Skin of body (tissue), 1 donor: ENCODE measurements at regions not wholly inside any gene's neighbourhood (a gene's known extent, or its start where the extent isn't known, plus 50 kb on each side); places are given as distances from the start of the nearest gene placed in this dataset.

Experiments
- DNase-seq: peaks from one replicate; lab custom pipeline; 2025; lab: John Stamatoyannopoulos, UW

GRCh38 chr1:36555041-36555440 is 72.3 kb upstream of the CSF3R start:
- DNase-seq = no peak

- DNase-seq = no peak
Measured at GRCh38 chr1:36554323-36554628, 71.6 kb upstream of the CSF3R start.

- DNase-seq = no peak
Measured at GRCh38 chr1:36553591-36554322, 71.0 kb upstream of the CSF3R start.

GRCh38 chr1:36542962-36543515 is 60.3 kb upstream of the CSF3R start:
- no peak for DNase-seq

- DNase-seq = no peak
Measured at GRCh38 chr1:36542024-36542961, 59.6 kb upstream of the CSF3R start.

GRCh38 chr1:36540056-36540455 is 57.3 kb upstream of the CSF3R start:
- no peak for DNase-seq

- DNase-seq = no peak
Measured at GRCh38 chr1:36539526-36539925, 56.8 kb upstream of the CSF3R start.

DNA sequence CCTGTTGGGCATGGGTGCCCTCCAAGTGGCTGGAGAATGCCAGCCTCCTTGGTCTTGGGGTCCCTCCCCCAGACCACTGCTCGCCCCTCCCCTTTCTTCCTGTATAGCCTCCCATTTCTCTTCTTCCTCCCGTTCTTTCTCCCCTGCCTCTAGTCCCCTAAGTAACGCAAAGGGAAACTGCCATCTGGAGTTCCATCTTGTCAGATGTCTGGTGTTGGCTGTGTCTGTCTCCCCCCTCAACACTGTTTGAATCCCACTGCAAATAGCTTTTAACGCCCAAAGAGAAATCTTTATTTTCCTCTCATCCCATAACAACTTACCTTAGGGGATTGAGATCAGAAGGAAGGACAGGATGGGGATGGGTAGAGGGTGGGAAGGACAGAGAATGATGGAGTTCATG is 55.3 kb upstream of the CSF3R start:
- DNase-seq = no peak

GRCh38 chr1:36537190-36537768 is 54.6 kb upstream of the CSF3R start:
- DNase-seq = no peak

GRCh38 chr1:36536727-36537126 is 54.0 kb upstream of the CSF3R start:
- no peak for DNase-seq

DNA sequence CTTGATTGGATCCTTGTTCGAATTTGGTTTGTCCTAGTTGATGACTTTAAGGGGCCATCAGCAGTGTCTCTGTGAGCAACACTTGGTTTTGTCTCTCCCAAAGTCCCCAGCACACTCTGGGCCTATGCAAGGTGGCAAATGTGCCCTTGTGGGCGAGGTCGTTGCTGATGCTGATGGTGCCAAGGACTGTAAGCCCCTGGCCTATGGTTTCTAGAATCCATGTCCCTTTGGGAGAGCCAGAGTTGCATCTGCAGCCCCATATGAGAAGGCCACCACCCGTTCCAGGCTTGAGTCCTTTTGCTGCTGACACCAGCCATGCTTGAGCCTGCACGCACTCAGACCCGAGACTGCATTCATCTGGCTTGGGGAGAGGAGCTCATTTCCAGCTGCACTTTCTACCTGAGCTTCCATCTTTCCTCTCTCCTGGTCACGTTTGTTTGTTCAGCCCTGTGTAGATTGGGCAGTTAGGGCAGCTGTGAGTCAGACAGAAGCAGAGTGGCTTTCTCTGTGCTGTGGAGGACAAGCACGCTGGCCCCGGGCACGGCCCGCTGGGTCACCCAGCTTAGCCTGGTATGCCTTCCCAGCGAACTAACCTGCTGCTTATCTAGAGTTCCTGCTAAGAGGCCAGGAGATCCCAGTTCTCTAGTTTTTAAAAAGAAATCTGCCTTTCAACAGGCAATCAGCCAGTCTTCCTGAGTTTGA is 52.1 kb upstream of the CSF3R start:
- DNase-seq = no peak

- DNase-seq = no peak
Measured at GRCh38 chr1:36533897-36534296, 51.2 kb upstream of the CSF3R start.

DNA sequence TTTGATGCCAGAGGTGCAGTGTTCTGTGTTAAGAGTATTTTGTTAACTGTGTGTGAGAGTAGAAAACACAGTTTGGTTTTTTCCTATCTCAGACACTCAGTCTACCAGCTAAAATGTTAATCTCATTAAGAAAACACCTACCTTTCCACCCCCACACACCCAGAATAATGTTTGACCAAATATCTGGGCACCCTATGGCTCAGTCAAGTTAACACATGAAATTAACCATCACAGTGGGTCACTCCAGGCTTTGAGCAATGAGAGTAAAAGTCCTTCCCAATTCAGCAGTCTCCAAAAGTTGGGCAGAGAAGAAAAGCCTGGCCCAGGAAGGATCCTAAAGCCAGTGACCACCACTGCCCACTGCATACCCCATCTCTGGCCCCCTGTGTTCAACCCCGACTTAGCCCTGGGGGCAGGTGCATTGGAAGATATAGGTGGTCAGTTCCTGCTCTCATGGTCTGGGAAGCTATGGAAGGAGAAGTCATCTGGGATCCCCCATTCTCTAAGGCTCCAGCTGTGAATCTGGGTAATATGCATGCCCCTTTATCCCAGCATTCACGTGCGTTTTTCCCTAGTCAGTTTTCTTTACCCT is 50.2 kb upstream of the CSF3R start:
- DNase-seq = no peak
